ENCODE measurements at regions not wholly inside any gene's neighbourhood (a gene's known extent, or its start where the extent isn't known, plus 50 kb on each side); places are given as distances from the start of the nearest gene placed in this dataset.
"Not testable (repeated sequence)": the region's sequence is repeated elsewhere in the genome, so short reads cannot be mapped to it uniquely, and the experiment has no call there.

GRCh38 chr13:55067946-55068345 lies 2039.3 kb downstream of the OLFM4 start:
- no peak for DNase-seq

- no peak for DNase-seq
Measured at GRCh38 chr13:55069746-55070145, 2041.1 kb downstream of the OLFM4 start.

- DNase-seq, result no peak
Measured at GRCh38 chr13:55073000-55073399, 2044.4 kb downstream of the OLFM4 start.

GRCh38 chr13:55084630-55085029 lies 2056.0 kb downstream of the OLFM4 start:
- DNase-seq, result no peak

GRCh38 chr13:55087085-55087484 lies 2053.6 kb upstream of the PRR20A start:
- DNase-seq, result no peak

- no peak for DNase-seq
Measured at GRCh38 chr13:55090612-55091011, 2050.1 kb upstream of the PRR20A start.

- no peak for DNase-seq
Measured at GRCh38 chr13:55091172-55091571, 2049.5 kb upstream of the PRR20A start.

- DNase-seq, result no peak
Measured at GRCh38 chr13:55106509-55106908, 2034.2 kb upstream of the PRR20A start.

GRCh38 chr13:55120631-55121030 lies 2020.1 kb upstream of the PRR20A start:
- no peak for DNase-seq

- no peak for DNase-seq
Measured at GRCh38 chr13:55155046-55155445, 1985.7 kb upstream of the PRR20A start.

- no peak for DNase-seq
Measured at GRCh38 chr13:55159765-55160164, 1981.0 kb upstream of the PRR20A start.

GRCh38 chr13:55160867-55161266 lies 1979.9 kb upstream of the PRR20A start:
- no peak for DNase-seq

GRCh38 chr13:55178582-55178981 lies 1962.1 kb upstream of the PRR20A start:
- DNase-seq, result not testable (repeated sequence)

GRCh38 chr13:55190996-55191395 lies 1949.7 kb upstream of the PRR20A start:
- DNase-seq, result no peak

GRCh38 chr13:55199134-55199533 lies 1941.6 kb upstream of the PRR20A start:
- DNase-seq, result no peak

- DNase-seq, result no peak
Measured at GRCh38 chr13:55214841-55215345, 1925.8 kb upstream of the PRR20A start.

GRCh38 chr13:55219538-55219937 lies 1921.2 kb upstream of the PRR20A start:
- DNase-seq, result no peak

- no peak for DNase-seq
Measured at GRCh38 chr13:55229906-55230569, 1910.7 kb upstream of the PRR20A start.

GRCh38 chr13:55230570-55230908 lies 1910.2 kb upstream of the PRR20A start:
- DNase-seq, result no peak

- DNase-seq, result no peak
Measured at GRCh38 chr13:55234311-55234710, 1906.4 kb upstream of the PRR20A start.

GRCh38 chr13:55245005-55245644 lies 1895.6 kb upstream of the PRR20A start:
- DNase-seq, result no peak

- DNase-seq, result no peak
Measured at GRCh38 chr13:55255236-55255635, 1885.5 kb upstream of the PRR20A start.

GRCh38 chr13:55263045-55263444 lies 1877.7 kb upstream of the PRR20A start:
- DNase-seq, result no peak

GRCh38 chr13:55266644-55267043 lies 1874.1 kb upstream of the PRR20A start:
- no peak for DNase-seq

- DNase-seq, result no peak
Measured at GRCh38 chr13:55298201-55298600, 1842.5 kb upstream of the PRR20A start.

Data from T-helper 1 cell (primary cell).